Activated B cell treated with CpG ODN at 0.5 μM for 24 hours (primary cell): ENCODE measurements at regions not wholly inside any gene's neighbourhood (a gene's known extent, or its start where the extent isn't known, plus 50 kb on each side); places are given as distances from the start of the nearest gene placed in this dataset.
A peak's percentile ranks its signal among the peaks of the same experiment; 100 is the strongest.

Experiments
- ATAC-seq: fragments of 200-7000 bp; cut with Tn5 transposase; one replicate; pipeline ENCODE4 v1.10.0; 2021; ENCODE audit warnings: low read depth, mild to moderate bottlenecking, moderate library complexity
- CTCF ChIA-PET: fragments of 350-600 bp; sonication (Branson Sonifier 250); formaldehyde crosslinking; loops from one replicate; lab custom pipeline; 2021; ENCODE audit warnings: antibody characterized with exemption; lab: Charles Lee
- POLR2A ChIA-PET: fragments of 350-600 bp; sonication (Branson Sonifier 250); formaldehyde crosslinking; loops from one replicate; lab custom pipeline; 2021; ENCODE audit warnings: antibody characterized with exemption; lab: Charles Lee
- DNase-seq: peaks from one replicate; pipeline ENCODE4 v3.0.0; 2022
- H3K27ac Mint-ChIP-seq: one replicate; pipeline ENCODE4 v1.8.0; 2020; ENCODE audit warnings: mixed read lengths
- H3K27me3 Mint-ChIP-seq: one replicate; pipeline ENCODE4 v1.8.0; 2021; ENCODE audit warnings: mixed read lengths
- H3K36me3 Mint-ChIP-seq: one replicate; pipeline ENCODE4 v1.8.0; 2021; ENCODE audit warnings: low read depth, mixed read lengths
- H3K4me1 Mint-ChIP-seq: one replicate; pipeline ENCODE4 v1.8.0; 2021; ENCODE audit warnings: mixed read lengths
- H3K4me3 Mint-ChIP-seq: one replicate; pipeline ENCODE4 v1.8.0; 2020; ENCODE audit warnings: mild to moderate bottlenecking, mixed read lengths
- H3K9me3 Mint-ChIP-seq: one replicate; pipeline ENCODE4 v1.8.0; 2020; ENCODE audit warnings: mixed read lengths
- intact Hi-C: fragments of 100-400 bp; cut with micrococcal nuclease; formaldehyde crosslinking; loops from one replicate; pipeline ENCODE4 v1.15.1; 2024
- TF ChIP-seq, protein P1 (sequence below): fragments of 200-600 bp; IDR thresholded peaks from one replicate; pipeline ENCODE4 v1.8.0; 2022; ENCODE audit warnings: antibody characterized with exemption, mild to moderate bottlenecking

DNA sequence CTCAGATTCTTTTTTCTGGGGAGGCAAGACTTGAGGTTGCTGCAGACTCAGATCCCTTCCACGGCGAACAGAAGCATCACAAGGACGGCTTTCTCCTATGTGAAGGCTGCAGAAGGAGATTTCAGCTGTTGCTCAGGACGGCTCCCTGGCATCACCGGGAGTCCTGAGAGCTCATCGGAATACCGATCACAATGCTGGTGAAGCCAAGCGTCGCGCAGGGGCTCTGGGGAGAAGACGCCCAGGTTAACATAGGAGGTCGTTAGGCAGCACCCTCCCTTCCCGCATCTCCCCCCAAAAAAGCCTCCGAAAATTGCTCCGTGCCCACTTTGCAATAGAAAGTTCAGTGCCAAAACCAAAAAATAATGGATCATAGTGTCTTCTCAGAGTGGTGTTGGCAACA is 127.2 kb upstream of the TMEM132D start:
- ATAC-seq (no peak), DNase-seq (no peak)
- intact Hi-C loops, result loop anchor here (1.0 to 5.0 kb wide), 2 partner anchors 1387 to 1774 kb away; no protein-coding TSS in a partner anchor
- CTCF ChIA-PET, result no interaction called here
- Mint-ChIP-seq H3K27me3 (peaks cover 4% of the 10 kb centered on the region), H3K27ac (no peak overlapping the region), H3K4me1 (no peaks in the 10 kb centered on the region), H3K4me3 (no peak overlapping the region), H3K9me3 (no peaks in the 10 kb centered on the region), H3K36me3 (no peaks in the 10 kb centered on the region)
- POLR2A ChIA-PET, result no interaction called here
- TF ChIP-seq, protein P1, sequence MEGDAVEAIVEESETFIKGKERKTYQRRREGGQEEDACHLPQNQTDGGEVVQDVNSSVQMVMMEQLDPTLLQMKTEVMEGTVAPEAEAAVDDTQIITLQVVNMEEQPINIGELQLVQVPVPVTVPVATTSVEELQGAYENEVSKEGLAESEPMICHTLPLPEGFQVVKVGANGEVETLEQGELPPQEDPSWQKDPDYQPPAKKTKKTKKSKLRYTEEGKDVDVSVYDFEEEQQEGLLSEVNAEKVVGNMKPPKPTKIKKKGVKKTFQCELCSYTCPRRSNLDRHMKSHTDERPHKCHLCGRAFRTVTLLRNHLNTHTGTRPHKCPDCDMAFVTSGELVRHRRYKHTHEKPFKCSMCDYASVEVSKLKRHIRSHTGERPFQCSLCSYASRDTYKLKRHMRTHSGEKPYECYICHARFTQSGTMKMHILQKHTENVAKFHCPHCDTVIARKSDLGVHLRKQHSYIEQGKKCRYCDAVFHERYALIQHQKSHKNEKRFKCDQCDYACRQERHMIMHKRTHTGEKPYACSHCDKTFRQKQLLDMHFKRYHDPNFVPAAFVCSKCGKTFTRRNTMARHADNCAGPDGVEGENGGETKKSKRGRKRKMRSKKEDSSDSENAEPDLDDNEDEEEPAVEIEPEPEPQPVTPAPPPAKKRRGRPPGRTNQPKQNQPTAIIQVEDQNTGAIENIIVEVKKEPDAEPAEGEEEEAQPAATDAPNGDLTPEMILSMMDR, result no peak

DNA sequence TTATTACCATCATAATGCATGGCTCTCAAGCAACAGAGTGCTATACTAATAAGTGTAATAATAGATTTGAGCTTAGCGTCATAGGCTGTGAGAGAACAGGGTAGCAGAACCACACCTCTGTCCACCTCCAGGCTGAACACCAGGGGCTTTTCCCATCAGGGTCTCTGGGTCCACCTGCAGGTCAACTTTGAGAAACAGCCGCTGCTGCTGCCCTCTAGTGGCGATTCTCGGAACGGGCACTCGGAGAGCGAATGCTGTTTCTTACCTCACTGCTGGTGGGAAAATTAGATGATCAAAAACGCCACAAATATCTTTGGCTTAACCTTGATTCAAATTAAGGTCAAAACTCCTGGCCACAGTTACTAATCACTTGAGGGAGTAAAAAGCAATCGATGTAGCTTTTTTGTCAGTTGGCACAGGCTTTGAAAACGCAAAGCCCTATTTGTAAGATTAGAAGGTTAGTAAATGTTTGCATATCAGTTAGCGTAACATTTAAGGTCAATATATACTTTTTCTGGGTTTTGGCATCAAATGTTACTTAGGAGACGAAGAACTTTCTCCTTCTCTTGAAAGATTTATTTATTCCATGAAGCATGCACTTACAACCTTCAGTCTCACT is 127.9 kb upstream of the TMEM132D start:
- intact Hi-C loops, result loop anchor here (1.0 to 5.0 kb wide), 2 partner anchors 1387 to 1774 kb away; no protein-coding TSS in a partner anchor
- ChIA-PET POLR2A (no interaction called here), CTCF (interaction anchor here (0.7 kb wide), 2 partner anchors 716 to 1387 kb away, joined by 3 read pairs; no protein-coding TSS in a partner anchor)
- H3K4me3 Mint-ChIP-seq, result no peak overlapping the region
- peaks cover 4% of the 10 kb centered on the region for H3K27me3 Mint-ChIP-seq
- no peaks in the 10 kb centered on the region for H3K36me3 Mint-ChIP-seq
- no peaks in the 10 kb centered on the region for H3K4me1 Mint-ChIP-seq
- DNase-seq (peak; percentile 49), ATAC-seq (no peak)
- TF ChIP-seq, protein P1, result peak; percentile 30
- no peak overlapping the region for H3K27ac Mint-ChIP-seq
- no peaks in the 10 kb centered on the region for H3K9me3 Mint-ChIP-seq

DNA sequence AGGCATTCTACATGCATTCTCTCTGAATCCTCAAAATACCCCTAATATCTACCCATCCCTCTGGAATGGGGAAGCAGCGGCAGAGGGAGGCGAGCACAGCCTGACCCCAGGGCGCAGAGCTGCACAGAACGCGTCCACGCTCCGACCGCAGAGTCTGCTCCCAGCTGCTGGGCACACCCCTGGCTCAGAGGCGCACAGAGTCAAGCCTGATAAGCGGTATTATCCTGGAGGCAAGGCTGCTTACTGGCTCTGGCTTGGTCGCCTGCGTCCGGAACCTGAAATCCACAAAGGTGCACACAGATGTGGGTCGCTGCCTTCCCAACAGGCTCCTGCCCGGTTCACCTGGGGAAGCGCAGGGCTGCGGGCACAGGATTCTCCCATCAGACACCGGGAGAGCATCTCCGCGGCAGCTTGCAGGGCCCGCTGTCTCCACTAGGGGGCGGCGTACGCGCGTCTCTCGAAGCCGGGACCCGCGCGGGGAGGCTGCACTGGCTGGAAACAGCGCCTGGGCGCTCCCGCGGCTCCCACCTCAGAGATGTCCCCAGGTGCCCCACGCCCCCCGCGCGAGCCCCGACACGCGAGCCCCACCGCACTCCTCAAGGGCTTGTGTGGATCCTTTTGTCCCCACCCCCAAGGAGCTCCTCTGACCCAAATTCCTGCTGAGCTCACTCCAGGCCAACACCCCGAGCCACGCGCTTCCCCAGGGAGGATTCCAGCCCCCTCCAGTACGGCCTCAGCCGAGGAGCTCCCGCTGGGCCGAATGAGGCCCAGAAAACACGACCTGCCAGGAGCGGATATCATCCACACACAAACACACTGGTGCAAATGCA is 120.1 kb upstream of the FZD10 start:
- no peak overlapping the region for H3K4me3 Mint-ChIP-seq
- DNase-seq (no peak), ATAC-seq (no peak)
- TF ChIP-seq, protein P1, result no peak
- intact Hi-C loops, result no loop called here
- peaks cover 2% of the 10 kb centered on the region for H3K9me3 Mint-ChIP-seq
- no peaks in the 10 kb centered on the region for H3K4me1 Mint-ChIP-seq
- peaks cover 28% of the 10 kb centered on the region for H3K27me3 Mint-ChIP-seq
- POLR2A ChIA-PET, result no interaction called here
- no peaks in the 10 kb centered on the region for H3K36me3 Mint-ChIP-seq
- no peak overlapping the region for H3K27ac Mint-ChIP-seq
- CTCF ChIA-PET, result no interaction called here

DNA sequence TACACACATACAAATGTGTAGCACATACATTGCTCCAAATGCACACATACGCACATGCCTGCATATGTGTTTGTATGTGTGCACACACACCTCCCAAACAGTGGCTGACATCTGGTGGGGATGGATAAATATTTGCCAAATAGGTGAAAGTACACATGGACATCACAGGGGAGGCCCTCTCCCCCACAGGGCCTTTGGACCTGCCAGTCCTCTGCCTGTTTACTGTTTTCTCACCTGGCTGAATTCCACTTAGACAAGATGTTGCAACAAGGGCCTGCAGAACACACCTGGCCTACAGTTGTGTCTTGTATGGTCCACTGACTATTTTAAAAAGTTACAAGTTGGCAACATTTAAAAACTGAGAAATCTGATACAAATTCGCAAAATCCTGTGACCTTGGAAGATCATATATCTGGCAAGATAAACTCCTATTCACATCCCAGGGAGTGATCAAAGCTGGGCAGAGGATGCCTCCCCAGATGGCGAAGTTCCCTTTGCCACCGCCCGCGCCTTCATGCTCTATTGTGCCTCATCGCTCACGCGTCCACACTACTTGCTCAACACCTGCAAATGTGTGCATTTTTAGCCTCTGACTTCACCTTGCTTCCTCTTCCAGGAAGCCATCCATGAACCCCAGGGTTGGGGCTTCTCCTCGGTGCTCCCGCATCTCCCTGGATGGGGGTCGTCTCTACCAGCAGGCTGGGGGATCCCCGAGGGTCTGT is 118.4 kb upstream of the FZD10 start:
- H3K4me3 Mint-ChIP-seq, result no peak overlapping the region
- no peak for ATAC-seq
- POLR2A ChIA-PET, result no interaction called here
- no peak for DNase-seq
- H3K4me1 Mint-ChIP-seq, result no peaks in the 10 kb centered on the region
- peaks cover 2% of the 10 kb centered on the region for H3K9me3 Mint-ChIP-seq
- intact Hi-C loops, result no loop called here
- TF ChIP-seq, protein P1, result no peak
- H3K27ac Mint-ChIP-seq, result no peak overlapping the region
- H3K36me3 Mint-ChIP-seq, result no peaks in the 10 kb centered on the region
- H3K27me3 Mint-ChIP-seq, result peaks cover 34% of the 10 kb centered on the region
- CTCF ChIA-PET, result no interaction called here
